Memory B cell (primary cell): ENCODE measurements at regions not wholly inside any gene's neighbourhood (a gene's known extent, or its start where the extent isn't known, plus 50 kb on each side); places are given as distances from the start of the nearest gene placed in this dataset.
A peak's percentile ranks its signal among the peaks of the same experiment; 100 is the strongest.

Experiments
- ATAC-seq: fragments of 150-1000 bp; cut with Tn5 transposase; 2 replicates; pipeline ENCODE4 v1.10.0; 2021; ENCODE audit warnings: low read depth, mild to moderate bottlenecking, moderate library complexity
- DNase-seq, 2 donors: peaks; one replicate each; pipeline ENCODE4 v3.0.0; 2022; ENCODE audit warnings: low spot score in 2 of 2
- H3K27ac Mint-ChIP-seq: one replicate; pipeline ENCODE4 v1.8.0; 2022; ENCODE audit warnings: mild to moderate bottlenecking, moderate library complexity, mixed read lengths
- H3K27me3 Mint-ChIP-seq: one replicate; pipeline ENCODE4 v1.8.0; 2022; ENCODE audit warnings: mixed read lengths
- H3K36me3 Mint-ChIP-seq: one replicate; pipeline ENCODE4 v1.8.0; 2022; ENCODE audit warnings: mild to moderate bottlenecking, mixed read lengths
- H3K4me1 Mint-ChIP-seq: one replicate; pipeline ENCODE4 v1.8.0; 2022; ENCODE audit warnings: mixed read lengths
- H3K4me3 Mint-ChIP-seq: one replicate; pipeline ENCODE4 v1.8.0; 2022; ENCODE audit warnings: mild to moderate bottlenecking, moderate library complexity, mixed read lengths
- H3K9me3 Mint-ChIP-seq: one replicate; pipeline ENCODE4 v1.8.0; 2022; ENCODE audit warnings: mixed read lengths

DNA sequence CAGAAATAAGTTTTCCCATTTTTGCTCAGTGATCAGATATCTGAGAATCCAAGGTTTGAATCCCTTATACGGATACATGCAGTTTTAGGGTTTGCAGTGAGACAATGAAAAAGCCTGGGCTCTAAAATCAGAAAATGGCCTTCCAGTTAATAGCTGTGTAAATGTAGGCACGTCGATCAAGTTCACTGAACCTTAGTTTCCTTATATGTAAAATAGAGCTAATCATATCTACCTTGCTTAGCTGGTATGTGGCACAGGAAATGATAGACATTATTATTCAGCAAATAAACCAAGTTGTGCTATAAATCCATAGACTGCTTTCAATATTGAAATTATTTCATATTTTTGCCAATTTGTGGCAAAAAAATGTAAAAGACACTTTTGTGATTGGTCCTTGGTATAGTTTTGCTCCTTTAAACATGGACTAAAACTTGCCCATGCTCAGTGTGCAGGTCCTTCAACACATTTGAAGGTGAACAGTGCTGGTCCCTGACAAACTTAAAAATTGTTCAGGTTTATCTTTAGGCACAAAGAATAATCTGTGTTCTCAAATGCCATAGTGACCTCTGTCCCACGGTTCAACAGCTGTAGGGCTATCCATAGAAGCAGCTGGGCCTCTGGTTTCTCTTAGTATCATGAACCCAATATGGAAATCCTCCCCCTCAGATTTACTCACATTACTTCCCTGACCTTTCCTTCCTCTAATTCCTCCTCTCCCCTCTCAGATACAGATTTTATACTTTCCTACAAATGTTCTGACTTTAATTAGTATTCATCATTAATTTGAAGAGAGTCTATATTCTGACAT is 51.0 kb downstream of the CCDC54 start:
- Mint-ChIP-seq H3K27me3 (no peaks in the 10 kb centered on the region), H3K36me3 (no peaks in the 10 kb centered on the region), H3K4me3 (peak overlapping the region; percentile 4), H3K27ac (no peak overlapping the region), H3K9me3 (no peaks in the 10 kb centered on the region), H3K4me1 (peaks cover 28% of the 10 kb centered on the region)
- DNase-seq: no peak
- peak; percentile 20 for ATAC-seq

DNA sequence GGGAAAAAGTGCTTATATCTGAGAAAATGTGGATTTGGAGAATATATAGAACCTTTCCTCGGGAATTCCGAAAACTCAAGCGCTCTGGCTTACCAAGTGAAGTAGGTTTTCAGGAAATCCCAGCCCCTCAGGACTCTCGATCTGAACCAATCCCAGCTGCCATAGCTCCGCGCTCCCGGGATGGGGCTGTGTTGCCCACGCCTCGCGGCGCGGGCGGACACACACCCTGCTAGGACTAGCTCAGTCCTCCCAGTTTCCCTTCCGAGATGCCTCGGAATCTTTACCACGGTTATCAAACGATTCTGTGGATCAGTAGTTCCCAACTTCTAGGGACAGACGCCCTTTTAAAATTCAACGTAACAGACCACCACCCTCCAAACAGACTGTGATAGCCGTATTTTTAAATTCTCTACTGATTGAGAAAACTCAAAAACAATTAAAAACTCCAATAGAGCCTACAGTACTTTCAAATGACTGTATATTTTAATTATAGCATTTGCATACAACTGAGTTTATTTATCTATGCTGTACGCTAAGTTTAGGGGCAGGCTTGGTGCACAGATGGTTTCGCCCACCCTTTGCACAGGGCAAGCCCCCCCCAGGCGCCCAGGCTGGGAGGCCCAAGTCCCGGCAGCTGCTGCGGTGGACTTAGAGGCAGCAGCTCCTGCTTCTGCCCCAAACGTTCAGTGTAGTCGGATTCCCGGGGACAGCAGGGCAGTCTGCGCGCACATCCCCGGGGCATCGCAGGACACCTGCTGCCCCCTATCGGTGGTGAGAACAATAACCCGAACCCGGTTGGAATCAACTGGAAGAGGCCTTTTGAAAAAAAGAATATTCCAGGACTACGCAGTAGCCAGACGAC is 52.3 kb downstream of the CCDC54 start:
- DNase-seq (peak; percentile 60 to 69), ATAC-seq (peak; percentile 57)
- no peaks in the 10 kb centered on the region for H3K36me3 Mint-ChIP-seq
- peaks cover 28% of the 10 kb centered on the region for H3K4me1 Mint-ChIP-seq
- no peaks in the 10 kb centered on the region for H3K27me3 Mint-ChIP-seq
- H3K27ac Mint-ChIP-seq: peak overlapping the region; percentile 35
- no peaks in the 10 kb centered on the region for H3K9me3 Mint-ChIP-seq
- H3K4me3 Mint-ChIP-seq: peak overlapping the region; percentile 89

DNA sequence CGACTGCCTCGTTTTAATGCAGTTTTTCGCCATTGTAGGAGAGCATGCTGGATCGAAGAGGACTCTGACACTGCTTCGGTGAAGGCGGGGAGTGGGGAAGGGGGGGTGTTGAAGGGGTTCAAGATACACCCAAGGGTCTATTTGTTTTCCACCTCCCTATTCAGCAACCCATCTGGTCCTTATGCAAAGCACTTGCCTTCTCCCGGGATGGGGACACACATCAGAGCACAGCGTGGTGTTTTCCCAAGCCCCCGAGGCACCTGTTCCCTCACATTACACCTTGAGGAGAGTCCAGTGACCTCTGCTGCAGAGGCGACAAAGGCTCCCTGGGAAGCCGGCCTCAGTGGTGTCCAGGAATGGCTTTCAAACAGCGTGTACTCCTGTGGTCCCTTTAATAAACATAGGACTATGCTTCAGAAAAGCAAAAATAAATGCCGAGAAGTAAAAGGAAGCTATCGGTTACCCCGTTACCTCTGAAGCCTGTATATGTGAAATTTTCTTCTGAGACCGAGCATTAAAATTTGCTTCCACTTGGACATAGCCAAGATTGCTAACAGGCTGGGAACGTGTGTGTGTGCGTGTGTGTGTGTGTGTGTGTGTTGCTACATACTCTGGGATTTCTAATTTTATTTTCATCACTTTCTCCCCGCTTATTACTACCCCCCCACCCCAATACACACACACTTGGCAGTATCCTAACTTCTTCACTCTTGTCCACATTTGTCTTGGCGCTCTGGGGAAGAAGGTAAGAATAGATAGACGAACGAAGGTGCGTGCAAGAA is 53.2 kb downstream of the CCDC54 start:
- Mint-ChIP-seq H3K9me3 (no peaks in the 10 kb centered on the region), H3K27me3 (no peaks in the 10 kb centered on the region), H3K4me1 (peaks cover 23% of the 10 kb centered on the region)

DNA sequence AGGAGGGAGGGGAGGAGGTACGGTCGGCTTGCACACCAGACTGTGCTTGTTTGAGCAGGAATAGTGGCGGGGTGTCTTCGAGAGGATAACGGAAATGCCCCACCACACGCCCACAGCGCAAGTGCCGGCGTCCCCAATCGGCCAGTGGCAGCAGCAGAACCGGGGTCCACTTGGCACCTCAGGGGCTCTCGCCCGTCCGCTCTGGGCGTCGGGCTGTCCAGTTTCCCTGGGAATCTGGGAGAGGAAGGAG is 53.7 kb downstream of the CCDC54 start:
- no peaks in the 10 kb centered on the region for H3K9me3 Mint-ChIP-seq
- H3K36me3 Mint-ChIP-seq: no peaks in the 10 kb centered on the region
- peaks cover 18% of the 10 kb centered on the region for H3K4me1 Mint-ChIP-seq
- H3K27me3 Mint-ChIP-seq: no peaks in the 10 kb centered on the region
- peak in 1 of 2 donors; percentile 35 for DNase-seq
- H3K27ac Mint-ChIP-seq: peak overlapping the region; percentile 76
- peak; percentile 15 for ATAC-seq
- H3K4me3 Mint-ChIP-seq: peak overlapping the region; percentile 89

More for the DNA sequence above, 53.2 kb downstream of the CCDC54 start:
- no peaks in the 10 kb centered on the region for H3K36me3 Mint-ChIP-seq
- peak overlapping the region; percentile 76 for H3K27ac Mint-ChIP-seq
- peak overlapping the region; percentile 89 for H3K4me3 Mint-ChIP-seq
- DNase-seq (no peak), ATAC-seq (peak; percentile 3)

DNA sequence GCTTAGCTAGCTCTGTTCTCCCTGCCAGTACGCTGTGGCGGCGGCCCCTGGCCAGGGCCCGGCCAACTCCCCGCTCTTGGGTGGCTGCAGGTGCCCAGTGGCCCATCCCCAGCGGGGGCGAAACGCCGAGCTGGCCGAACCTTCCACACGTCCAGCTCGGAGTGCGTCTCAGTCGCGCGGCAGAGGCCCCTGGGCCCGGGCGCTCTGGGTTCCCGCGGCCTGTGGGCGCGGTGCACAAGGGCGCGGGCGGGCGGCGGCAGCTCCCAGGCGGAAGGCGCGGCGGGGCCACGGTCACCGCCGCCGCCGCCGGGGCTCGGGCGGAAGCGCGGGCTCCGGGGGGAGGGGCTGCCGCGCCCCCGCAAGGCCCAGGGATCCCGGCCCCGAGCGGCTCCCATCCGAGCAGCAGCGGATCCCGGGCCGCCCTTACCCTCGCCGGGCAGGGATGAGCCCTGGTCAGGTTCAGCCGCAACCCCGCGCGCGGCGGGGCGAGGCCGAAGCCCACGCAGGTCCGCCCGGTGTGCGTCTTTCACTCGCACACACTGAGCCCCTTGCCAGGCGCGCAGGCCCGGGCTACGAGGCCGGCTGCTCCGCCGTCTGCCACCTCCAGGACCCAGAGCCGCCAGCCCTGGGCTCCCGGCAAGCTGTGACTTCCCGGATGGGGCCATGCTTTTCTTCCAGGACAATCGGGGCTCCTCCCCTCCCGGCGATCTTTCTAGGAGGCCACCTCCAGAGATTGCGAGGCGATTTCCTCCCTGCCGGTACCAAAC is 54.2 kb downstream of the CCDC54 start:
- ATAC-seq (peak; percentile 58), DNase-seq (peak; percentile 23 to 53)
- H3K27ac Mint-ChIP-seq: peak overlapping the region; percentile 85
- peaks cover 17% of the 10 kb centered on the region for H3K4me1 Mint-ChIP-seq
- H3K27me3 Mint-ChIP-seq: no peaks in the 10 kb centered on the region
- H3K36me3 Mint-ChIP-seq: no peaks in the 10 kb centered on the region
- H3K9me3 Mint-ChIP-seq: no peaks in the 10 kb centered on the region
- peak overlapping the region; percentile 96 for H3K4me3 Mint-ChIP-seq

DNA sequence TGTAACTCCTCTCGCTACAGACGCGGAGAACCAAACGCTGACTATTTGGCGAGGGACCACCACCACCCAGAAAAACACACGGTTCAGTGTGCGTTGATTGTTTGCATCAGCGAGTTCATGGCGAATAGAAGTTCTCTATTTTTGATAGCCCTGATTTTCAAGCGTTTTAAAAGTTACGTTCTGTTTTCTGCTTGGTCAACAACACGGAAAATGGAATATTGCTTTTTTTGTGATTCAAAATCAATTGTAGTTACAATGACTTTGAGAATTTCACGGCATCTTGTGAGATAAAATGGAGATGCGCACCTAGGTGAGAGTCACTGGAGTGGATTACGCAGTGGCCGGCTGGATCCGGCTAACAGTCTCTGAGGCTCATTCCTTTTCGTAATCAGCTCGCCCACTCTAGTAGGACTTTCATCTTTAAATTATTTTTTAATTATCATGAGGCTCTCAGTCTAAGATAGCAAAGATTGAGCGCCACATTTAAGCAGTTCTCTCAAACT is 54.8 kb downstream of the CCDC54 start:
- H3K27me3 Mint-ChIP-seq: no peaks in the 10 kb centered on the region
- no peaks in the 10 kb centered on the region for H3K9me3 Mint-ChIP-seq
- peaks cover 17% of the 10 kb centered on the region for H3K4me1 Mint-ChIP-seq
- ATAC-seq: peak; percentile 23
- no peak for DNase-seq
- H3K36me3 Mint-ChIP-seq: no peaks in the 10 kb centered on the region
- peak overlapping the region; percentile 85 for H3K27ac Mint-ChIP-seq
- peak overlapping the region; percentile 96 for H3K4me3 Mint-ChIP-seq

DNA sequence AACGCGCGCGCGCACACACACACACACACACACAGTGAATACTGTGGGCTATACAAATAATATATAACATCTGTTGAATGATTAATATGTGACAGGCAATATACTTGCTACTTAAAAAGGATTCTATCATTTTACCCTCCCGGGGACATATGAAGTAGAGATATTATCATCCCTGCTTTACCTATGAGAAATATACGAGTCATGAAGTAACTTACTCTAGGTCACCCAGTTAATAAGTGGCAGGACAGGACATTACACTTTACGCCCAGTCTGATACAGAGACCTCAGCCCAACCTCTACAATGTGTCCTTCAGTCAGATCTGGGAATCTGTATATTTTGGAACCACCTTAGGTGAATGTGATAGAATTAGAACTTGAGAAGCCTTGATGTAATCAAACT is 55.4 kb downstream of the CCDC54 start:
- ATAC-seq: no peak

DNA sequence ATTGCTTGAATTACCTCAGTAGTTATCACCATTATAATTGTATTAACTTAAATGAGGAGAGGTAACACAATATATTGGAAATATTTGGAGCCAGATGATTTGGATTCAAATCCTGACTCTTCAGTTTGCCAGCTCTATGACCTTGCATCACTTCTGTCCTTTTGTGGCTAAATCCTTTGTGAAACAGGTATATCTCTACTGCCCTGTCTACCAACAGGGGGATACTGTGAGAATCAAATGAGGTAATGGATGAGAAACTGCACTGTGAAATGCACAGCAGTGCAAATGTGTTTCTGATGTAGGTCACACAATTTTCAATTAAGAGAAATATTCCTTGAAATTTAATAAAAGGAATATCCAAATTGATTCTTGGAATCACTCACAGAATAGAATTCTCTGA is 58.8 kb downstream of the CCDC54 start:
- H3K27me3 Mint-ChIP-seq: peaks cover 1% of the 10 kb centered on the region
- no peaks in the 10 kb centered on the region for H3K36me3 Mint-ChIP-seq
- no peak overlapping the region for H3K27ac Mint-ChIP-seq

More for the DNA sequence above, 55.4 kb downstream of the CCDC54 start:
- no peak overlapping the region for H3K27ac Mint-ChIP-seq
- no peak for DNase-seq
- peaks cover 17% of the 10 kb centered on the region for H3K4me1 Mint-ChIP-seq
- no peaks in the 10 kb centered on the region for H3K27me3 Mint-ChIP-seq
- H3K4me3 Mint-ChIP-seq: peak overlapping the region; percentile 96
- no peaks in the 10 kb centered on the region for H3K9me3 Mint-ChIP-seq
- no peaks in the 10 kb centered on the region for H3K36me3 Mint-ChIP-seq

DNA sequence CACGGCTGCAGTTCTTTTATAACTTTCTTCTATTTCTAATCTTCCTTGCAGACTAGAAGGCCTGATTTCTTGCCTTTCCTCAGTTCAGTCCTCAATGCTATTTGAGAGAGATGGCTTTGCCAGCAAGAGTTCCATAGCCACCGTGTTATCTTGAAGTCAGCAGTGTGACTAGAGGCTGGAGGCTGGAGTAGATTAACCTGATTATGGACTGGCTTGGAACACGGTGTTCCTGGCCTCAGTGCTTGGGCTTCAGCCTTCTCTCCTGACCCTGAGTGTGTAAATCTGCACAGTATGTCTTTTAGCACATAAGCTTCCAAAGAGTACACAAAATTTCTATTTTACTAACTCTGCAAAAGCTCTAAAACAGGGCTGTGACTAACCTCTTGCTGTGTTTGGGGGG is 61.4 kb downstream of the CCDC54 start:
- no peak for ATAC-seq

More for the DNA sequence above, 58.8 kb downstream of the CCDC54 start:
- no peak for DNase-seq
- no peaks in the 10 kb centered on the region for H3K4me1 Mint-ChIP-seq
- ATAC-seq: no peak
- H3K9me3 Mint-ChIP-seq: no peaks in the 10 kb centered on the region
- no peak overlapping the region for H3K4me3 Mint-ChIP-seq

DNA sequence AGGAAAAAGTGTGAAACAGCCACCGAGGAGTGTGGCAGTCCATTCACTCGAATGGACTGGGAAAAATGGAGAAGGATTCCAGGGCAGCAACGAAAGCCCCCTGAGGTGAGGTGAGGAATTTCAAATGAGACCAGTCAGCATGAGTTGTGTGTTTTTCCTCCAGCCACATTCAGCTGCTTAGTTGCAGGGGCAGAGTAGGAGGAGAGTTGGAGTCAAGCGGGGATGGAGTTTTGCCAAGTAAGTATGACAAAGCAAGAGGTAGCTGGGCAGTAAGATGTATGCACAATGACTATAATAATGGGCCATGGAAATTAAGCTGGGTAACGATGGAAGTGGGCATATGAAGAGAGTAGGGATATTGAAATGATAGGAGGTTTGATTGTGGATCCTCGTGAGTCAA is 64.4 kb downstream of the CCDC54 start:
- no peak overlapping the region for H3K27ac Mint-ChIP-seq
- no peaks in the 10 kb centered on the region for H3K9me3 Mint-ChIP-seq
- H3K27me3 Mint-ChIP-seq: peaks cover 1% of the 10 kb centered on the region
- no peak overlapping the region for H3K4me3 Mint-ChIP-seq
- H3K4me1 Mint-ChIP-seq: no peaks in the 10 kb centered on the region
- DNase-seq (no peak), ATAC-seq (no peak)
- H3K36me3 Mint-ChIP-seq: no peaks in the 10 kb centered on the region

More for the DNA sequence above, 61.4 kb downstream of the CCDC54 start:
- no peaks in the 10 kb centered on the region for H3K4me1 Mint-ChIP-seq
- no peak for DNase-seq
- H3K27me3 Mint-ChIP-seq: peaks cover 1% of the 10 kb centered on the region
- no peaks in the 10 kb centered on the region for H3K36me3 Mint-ChIP-seq
- no peaks in the 10 kb centered on the region for H3K9me3 Mint-ChIP-seq
- no peak overlapping the region for H3K4me3 Mint-ChIP-seq
- H3K27ac Mint-ChIP-seq: no peak overlapping the region

DNA sequence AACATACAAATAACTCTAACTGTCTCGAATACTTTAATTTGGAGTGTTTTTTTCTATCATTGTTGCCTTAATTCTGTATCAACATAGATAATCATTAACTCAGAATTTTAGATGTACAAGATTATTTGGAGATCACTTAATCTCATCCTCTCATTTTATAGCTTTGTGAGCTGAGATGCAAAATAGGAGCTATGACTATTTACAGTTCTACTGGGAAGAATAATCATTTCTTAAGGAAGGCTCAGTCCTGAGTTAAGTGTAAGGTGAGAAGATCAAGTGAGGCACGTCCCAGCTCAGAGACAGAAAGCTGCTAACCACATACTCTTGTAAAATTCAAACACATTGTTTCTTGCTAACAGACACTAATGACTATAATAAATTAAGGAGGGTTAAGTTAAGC is 66.2 kb downstream of the CCDC54 start:
- ATAC-seq: no peak
- Mint-ChIP-seq H3K4me1 (no peaks in the 10 kb centered on the region), H3K4me3 (no peak overlapping the region), H3K9me3 (no peaks in the 10 kb centered on the region), H3K27ac (no peak overlapping the region), H3K36me3 (no peaks in the 10 kb centered on the region), H3K27me3 (no peaks in the 10 kb centered on the region)
- no peak for DNase-seq

DNA sequence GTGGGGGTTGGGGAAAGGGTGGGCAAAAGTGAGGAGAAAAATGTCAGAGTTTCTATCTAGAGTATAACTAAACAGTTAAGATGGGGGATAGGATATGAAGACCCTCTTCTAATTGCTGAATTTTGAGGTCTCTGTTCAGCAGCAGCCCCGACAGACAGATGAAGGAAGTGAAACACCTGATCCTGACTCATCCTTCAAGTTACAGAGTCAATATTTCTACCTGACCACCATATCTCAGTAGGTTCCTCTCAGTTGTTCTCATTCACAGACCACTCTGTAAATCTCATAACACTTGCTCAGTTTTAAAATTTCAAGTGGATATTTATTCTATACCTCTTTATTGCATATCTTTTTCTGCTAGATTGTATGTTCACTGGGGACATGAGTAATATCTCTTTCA is 69.5 kb downstream of the CCDC54 start:
- Mint-ChIP-seq H3K4me1 (no peaks in the 10 kb centered on the region), H3K4me3 (no peak overlapping the region), H3K9me3 (no peaks in the 10 kb centered on the region), H3K27ac (no peak overlapping the region), H3K27me3 (no peaks in the 10 kb centered on the region), H3K36me3 (no peaks in the 10 kb centered on the region)
- ATAC-seq (peak; percentile 61), DNase-seq (no peak)

DNA sequence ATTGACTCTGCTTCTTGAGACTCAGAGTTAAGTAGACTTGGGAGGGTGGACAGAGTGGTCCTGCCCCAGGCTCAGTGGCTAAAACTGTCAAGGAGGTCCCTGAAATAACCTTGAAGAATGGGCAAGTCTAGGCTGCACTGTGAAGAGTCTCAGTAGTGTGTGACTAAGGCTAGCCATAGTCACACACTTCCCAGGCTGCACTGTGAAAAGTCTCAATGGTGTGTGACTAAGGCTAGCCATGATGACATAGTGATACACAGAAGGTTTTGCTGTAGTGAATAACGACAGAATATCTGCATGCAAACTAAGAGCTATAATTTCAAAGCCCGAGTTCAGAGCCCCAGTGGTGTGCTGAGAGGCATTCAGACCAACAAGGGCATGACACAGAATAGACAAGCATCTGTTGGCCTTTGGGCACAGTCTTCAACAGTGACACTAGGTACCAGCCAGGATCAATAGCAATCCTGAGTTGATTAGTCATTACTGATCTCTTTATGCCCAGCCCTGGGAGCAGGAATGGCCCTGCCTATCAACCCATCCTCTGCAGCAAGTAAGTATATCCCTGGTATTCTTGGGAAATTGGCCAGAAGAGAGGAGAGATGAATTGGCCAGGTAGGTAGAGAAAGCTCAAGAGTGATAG is 72.4 kb upstream of the BBX start:
- no peak for DNase-seq
- Mint-ChIP-seq H3K4me1 (no peaks in the 10 kb centered on the region), H3K27ac (no peak overlapping the region), H3K27me3 (no peaks in the 10 kb centered on the region), H3K4me3 (no peak overlapping the region), H3K9me3 (no peaks in the 10 kb centered on the region), H3K36me3 (no peaks in the 10 kb centered on the region)
- no peak for ATAC-seq
